ENCODE measurements at regions not wholly inside any gene's neighbourhood (a gene's known extent, or its start where the extent isn't known, plus 50 kb on each side); places are given as distances from the start of the nearest gene placed in this dataset.

DNA sequence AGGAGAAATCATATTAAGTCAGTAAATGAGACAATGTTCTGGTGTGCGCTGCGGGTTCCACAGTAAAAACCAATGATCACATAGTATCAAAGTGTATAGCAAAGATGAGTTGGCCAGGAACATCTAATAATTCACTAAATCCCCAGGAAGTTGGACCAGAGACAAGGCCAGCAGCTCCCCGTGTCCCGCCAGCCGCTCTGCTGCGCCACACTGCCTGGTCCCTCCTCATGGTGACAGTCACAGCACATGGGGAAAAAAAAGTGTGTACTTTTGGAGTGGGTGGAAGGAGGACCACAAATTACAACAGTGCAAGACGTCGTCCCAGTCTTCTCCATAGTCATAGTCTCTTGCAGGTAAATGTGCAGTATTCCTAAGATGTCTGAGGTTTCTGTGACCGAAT, 239.0 kb upstream of the RNF32 start:
- H3K4me3 ChIP-seq (ENCODE audit: low read depth, low read length) = no peak overlapping the region
- no peak for DNase-seq (ENCODE audit: low read depth)
- no peak for TF ChIP-seq CTCF (IDR thresholded peaks at IDR 0.05; ENCODE audit: low read depth, low read length, missing control alignments)
- in situ Hi-C loops (cut with HindIII; ENCODE audit: low sequenced_read_pairs) = no loop called here

- in situ Hi-C loops (cut with HindIII; ENCODE audit: low sequenced_read_pairs) = no loop called here
- TF ChIP-seq CTCF (IDR thresholded peaks at IDR 0.05; ENCODE audit: low read depth, low read length, missing control alignments) = no peak
- no peak overlapping the region for H3K4me3 ChIP-seq (ENCODE audit: low read depth, low read length)
- DNase-seq (ENCODE audit: low read depth) = no peak
Measured at GRCh38 chr7:156400046-156400445, 240.5 kb upstream of the RNF32 start.

DNA sequence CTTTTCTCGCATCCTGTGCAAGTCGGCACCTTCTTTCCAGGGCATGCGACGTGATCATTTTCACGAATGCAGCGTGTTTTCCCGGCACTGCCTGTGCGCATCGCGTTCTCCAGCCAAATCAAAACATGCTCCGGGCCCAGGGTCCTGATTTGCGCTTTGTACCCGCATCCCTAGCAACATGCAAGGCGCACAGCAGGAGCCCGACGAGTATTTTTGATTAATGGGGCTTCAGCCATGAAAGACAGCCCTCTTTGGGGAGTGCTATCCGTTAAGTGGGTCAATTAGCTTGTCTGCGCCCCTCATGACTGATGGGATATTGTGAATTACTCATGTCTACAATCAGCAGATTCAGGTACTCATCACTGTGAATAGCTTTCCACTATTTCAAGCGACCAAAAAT, 243.3 kb upstream of the RNF32 start:
- in situ Hi-C loops (cut with HindIII; ENCODE audit: low sequenced_read_pairs) = no loop called here
- TF ChIP-seq CTCF (IDR thresholded peaks at IDR 0.05; ENCODE audit: low read depth, low read length, missing control alignments) = no peak
- no peak for DNase-seq (ENCODE audit: low read depth)
- H3K4me3 ChIP-seq (ENCODE audit: low read depth, low read length) = no peak overlapping the region

- H3K4me3 ChIP-seq (ENCODE audit: low read depth, low read length) = no peak overlapping the region
- in situ Hi-C loops (cut with HindIII; ENCODE audit: low sequenced_read_pairs) = no loop called here
- no peak for DNase-seq (ENCODE audit: low read depth)
- TF ChIP-seq CTCF (IDR thresholded peaks at IDR 0.05; ENCODE audit: low read depth, low read length, missing control alignments) = no peak
Measured at GRCh38 chr7:156389116-156389692, 251.4 kb upstream of the RNF32 start.

DNA sequence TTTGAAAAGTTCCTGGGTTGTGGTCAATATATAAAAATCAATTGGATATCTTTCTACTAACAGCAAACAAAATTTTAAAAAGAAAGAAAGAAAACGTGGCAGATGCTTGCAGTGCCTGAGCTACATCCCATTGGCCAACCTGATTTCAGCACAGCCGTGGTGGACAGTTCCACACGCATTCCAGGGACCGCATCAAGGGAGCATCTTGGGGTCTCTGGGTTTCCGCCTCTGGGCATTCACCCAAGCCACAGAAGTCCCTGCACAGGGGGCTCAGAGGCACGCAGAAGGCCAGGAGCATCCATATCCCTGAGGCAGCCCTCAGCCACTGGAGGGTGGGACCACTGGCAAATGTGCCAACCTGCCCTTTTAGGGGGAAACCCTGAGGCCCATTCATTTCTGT, 254.5 kb upstream of the RNF32 start:
- no peak overlapping the region for H3K4me3 ChIP-seq (ENCODE audit: low read depth, low read length)
- in situ Hi-C loops (cut with HindIII; ENCODE audit: low sequenced_read_pairs) = no loop called here
- TF ChIP-seq CTCF (IDR thresholded peaks at IDR 0.05; ENCODE audit: low read depth, low read length, missing control alignments) = no peak
- DNase-seq (ENCODE audit: low read depth) = no peak

DNA sequence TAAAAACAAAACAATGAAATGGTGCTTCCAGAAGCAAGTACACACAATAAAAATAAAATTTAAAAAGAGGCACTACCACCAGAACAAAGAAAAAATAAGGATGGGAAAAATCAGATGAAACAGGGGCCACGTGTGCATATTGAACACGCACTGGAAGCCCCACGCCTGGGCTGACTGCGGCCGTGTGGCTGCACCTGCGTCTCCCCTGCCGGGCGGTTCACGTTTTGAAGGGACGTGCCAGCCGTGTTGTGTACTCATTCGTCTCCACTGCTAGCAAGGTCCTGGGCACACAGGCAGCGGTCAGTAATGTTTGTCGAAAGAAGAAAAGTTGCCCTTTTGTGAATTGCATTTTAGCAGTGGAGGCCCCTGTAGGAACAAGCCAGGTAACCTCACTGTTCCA, 255.9 kb upstream of the RNF32 start:
- H3K4me3 ChIP-seq (ENCODE audit: low read depth, low read length) = no peak overlapping the region
- in situ Hi-C loops (cut with HindIII; ENCODE audit: low sequenced_read_pairs) = no loop called here
- TF ChIP-seq CTCF (IDR thresholded peaks at IDR 0.05; ENCODE audit: low read depth, low read length, missing control alignments) = no peak
- DNase-seq (ENCODE audit: low read depth) = no peak

- no peak for DNase-seq (ENCODE audit: low read depth)
- H3K4me3 ChIP-seq (ENCODE audit: low read depth, low read length) = no peak overlapping the region
- in situ Hi-C loops (cut with HindIII; ENCODE audit: low sequenced_read_pairs) = no loop called here
- no peak for TF ChIP-seq CTCF (IDR thresholded peaks at IDR 0.05; ENCODE audit: low read depth, low read length, missing control alignments)
Measured at GRCh38 chr7:156383526-156383925, 257.0 kb upstream of the RNF32 start.

Data from astrocyte of the cerebellum (primary cell).